22Rv1 (cell line): ENCODE measurements at regions not wholly inside any gene's neighbourhood (a gene's known extent, or its start where the extent isn't known, plus 50 kb on each side); places are given as distances from the start of the nearest gene placed in this dataset.

Source experiments
- H3K27ac ChIP-seq: fragments of 450-650 bp; 2 replicates; pipeline ENCODE4 v1.5.1; 2017
- CTCF ChIP-seq: fragments of 450-650 bp; IDR thresholded peaks from 2 replicates; pipeline ENCODE4 v1.5.1; 2017; ENCODE audit warnings: mild to moderate bottlenecking
- ZFX ChIP-seq: fragments of 450-650 bp; IDR thresholded peaks from 2 replicates; pipeline ENCODE4 v1.6.1; 2017; ENCODE audit warnings: antibody characterized with exemption, borderline replicate concordance

DNA sequence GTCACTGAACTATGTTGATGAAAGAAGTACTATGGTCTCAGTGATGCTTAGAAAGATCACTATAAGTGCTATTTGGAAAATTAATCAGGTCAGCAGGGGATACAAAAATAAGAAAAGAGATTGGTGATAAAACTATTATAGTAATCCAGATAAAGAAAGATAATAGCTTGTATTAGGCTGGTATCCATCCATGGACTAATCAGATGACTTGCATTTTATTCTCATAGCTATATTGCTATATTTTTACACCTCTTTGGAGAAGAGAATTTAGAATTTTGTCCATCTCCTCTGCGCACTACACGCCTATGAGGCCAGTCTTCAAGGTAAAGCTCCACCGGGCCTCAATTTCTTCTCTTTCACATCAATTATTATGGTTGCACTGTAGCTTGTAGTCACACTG lies 635.1 kb upstream of the DDX18 start:
- no peak overlapping the region for H3K27ac ChIP-seq
- TF ChIP-seq ZFX, result no peak
- TF ChIP-seq CTCF, result no peak

DNA sequence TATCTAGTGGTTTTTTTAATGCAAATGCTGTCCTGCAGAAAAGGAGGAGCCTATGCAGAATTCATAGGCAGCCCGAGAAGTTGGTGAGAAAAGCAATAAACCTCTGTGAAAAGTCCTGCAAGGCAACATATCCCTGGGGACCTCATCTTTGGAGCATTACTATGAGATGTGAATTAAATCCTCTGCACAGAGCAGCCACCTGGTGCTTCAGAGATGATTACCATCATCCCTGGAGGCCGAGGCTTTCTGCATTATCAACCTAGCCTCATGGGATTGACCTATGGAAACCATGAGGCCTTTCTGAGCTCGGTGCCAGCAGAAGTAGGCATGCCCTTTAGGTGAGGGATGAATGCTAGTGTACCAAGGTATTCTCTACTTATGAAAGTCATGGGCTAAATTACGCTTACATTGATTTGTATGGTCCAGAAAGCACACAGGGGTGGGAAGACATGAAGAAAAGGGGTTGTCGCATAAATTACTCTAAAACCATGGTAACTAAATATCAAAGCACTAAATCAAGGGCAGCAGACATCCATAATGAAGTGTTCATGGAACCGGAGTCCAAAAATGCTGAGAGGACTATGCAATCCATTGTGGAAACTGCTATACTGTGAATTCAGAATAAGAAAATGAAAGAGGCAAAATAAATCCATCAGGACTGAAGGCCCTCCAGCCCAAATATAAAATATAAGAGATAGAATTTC lies 623.5 kb upstream of the DDX18 start:
- H3K27ac ChIP-seq, result no peak overlapping the region
- TF ChIP-seq ZFX (no peak), CTCF (no peak)

GRCh38 chr2:117195381-117195780 lies 619.1 kb upstream of the DDX18 start:
- H3K27ac ChIP-seq, result no peak overlapping the region
- TF ChIP-seq ZFX (no peak), CTCF (no peak)

GRCh38 chr2:117199511-117199910 lies 615.0 kb upstream of the DDX18 start:
- H3K27ac ChIP-seq, result no peak overlapping the region
- TF ChIP-seq ZFX (no peak), CTCF (no peak)

DNA sequence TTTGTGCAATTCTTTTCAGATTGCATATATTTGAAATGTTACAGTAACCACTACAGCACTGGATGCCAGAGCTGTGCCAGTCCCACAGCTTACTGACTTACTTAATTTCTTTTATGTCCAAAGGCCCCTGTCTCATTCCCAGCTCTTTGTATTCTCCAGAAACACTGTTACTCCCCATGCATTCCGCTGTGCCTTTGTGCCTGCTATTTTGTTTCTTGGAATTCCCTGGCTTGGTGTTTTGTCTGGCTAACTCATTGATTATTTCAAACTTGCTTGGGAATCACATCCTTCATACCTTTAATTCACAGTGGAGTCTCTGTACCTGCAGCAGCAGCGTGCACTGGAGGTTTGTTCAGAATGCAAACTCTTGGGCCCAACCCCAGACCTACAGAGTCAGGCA lies 601.9 kb upstream of the DDX18 start:
- no peak for TF ChIP-seq ZFX
- TF ChIP-seq CTCF, result no peak
- no peak overlapping the region for H3K27ac ChIP-seq

DNA sequence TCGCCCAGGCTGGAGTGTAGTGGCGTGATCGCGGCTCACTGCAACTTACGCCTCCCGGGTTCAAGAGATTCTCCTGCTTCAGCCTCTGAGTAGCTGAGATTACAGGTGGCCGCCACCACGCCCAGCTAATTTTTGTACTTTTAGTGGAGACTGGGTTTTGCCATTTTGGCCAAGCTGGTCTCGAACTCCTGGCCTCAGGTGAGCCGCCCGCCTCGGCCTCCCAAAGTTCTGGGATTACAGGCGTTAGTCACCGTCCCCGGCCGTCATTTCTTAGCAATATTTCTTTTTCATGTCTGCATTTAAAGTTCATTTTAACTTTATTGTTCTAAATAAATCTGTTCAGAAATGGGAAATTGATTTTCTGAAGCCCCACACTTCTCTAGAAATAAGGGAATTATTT lies 597.3 kb upstream of the DDX18 start:
- no peak overlapping the region for H3K27ac ChIP-seq
- TF ChIP-seq CTCF, result no peak
- no peak for TF ChIP-seq ZFX

- no peak for TF ChIP-seq CTCF
- no peak for TF ChIP-seq ZFX
- H3K27ac ChIP-seq, result no peak overlapping the region
Measured at GRCh38 chr2:117222809-117223208, 591.7 kb upstream of the DDX18 start.
